Endothelial cell of umbilical vein (primary cell): ENCODE measurements at regions not wholly inside any gene's neighbourhood (a gene's known extent, or its start where the extent isn't known, plus 50 kb on each side); places are given as distances from the start of the nearest gene placed in this dataset.

ENCODE experiments used
- CTCF ChIP-seq, 2 donors: IDR thresholded peaks; 1 replicate in 1 of 2; 2 replicates in 1 of 2; pipeline ENCODE4 v1.5.1; 2011; ENCODE audit warnings: low read length in 2 of 2, mild to moderate bottlenecking in 2 of 2, moderate library complexity in 2 of 2, control low read depth in 1 of 2, inconsistent platforms in 1 of 2, low read depth in 1 of 2; ENCODE audit not compliant: insufficient read depth in 1 of 2; ENCODE audit errors: extremely low read depth in 1 of 2
- FOS ChIP-seq: IDR thresholded peaks from 2 replicates; pipeline ENCODE4 v1.6.1; 2011; ENCODE audit warnings: mild to moderate bottlenecking, low read length, moderate library complexity, borderline replicate concordance; ENCODE audit not compliant: insufficient read depth
- POLR2A ChIP-seq: IDR thresholded peaks from 2 replicates; pipeline ENCODE4 v1.6.1; 2012; ENCODE audit warnings: low read depth, mild to moderate bottlenecking, control low read depth, low read length
- POLR2AphosphoS5 ChIP-seq: IDR thresholded peaks from 2 replicates; pipeline ENCODE4 v1.6.1; 2012; ENCODE audit warnings: low read depth, mild to moderate bottlenecking, control low read depth, low read length, moderate library complexity; ENCODE audit not compliant: insufficient read depth

DNA sequence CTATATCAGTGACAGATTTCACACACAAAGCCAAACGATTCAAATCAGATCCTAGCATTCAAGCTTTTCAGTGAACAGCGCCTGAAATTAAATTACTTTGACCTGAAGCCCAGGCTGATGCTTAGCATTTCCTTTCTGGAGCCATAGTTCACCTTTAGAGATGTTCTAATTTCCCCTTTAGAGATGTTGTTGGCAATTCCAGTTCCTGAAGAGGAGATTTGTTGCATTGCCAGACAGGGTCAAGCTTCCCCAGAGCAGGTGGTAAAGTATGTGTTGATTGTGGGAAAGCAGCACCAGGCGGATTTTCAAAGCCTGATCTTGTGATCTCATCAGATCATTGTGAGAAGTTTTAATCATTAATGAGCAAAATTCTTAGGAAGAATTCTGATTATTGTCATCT is 609.8 kb upstream of the KLF12 start:
- no peak for TF ChIP-seq CTCF (IDR thresholded peaks at IDR 0.05; ENCODE audit: extremely low read depth in 1 of 2, insufficient read depth in 1 of 2, low read depth in 1 of 2, low read length in 2 of 2)
- no peak for TF ChIP-seq POLR2AphosphoS5
- no peak for TF ChIP-seq POLR2A
- TF ChIP-seq FOS: no peak
